GM18870 (cell line): ENCODE measurements at regions not wholly inside any gene's neighbourhood (a gene's known extent, or its start where the extent isn't known, plus 50 kb on each side); places are given as distances from the start of the nearest gene placed in this dataset.

Experiments
- ATAC-seq: cut with Tn5 transposase; IDR thresholded peaks from one replicate; pipeline ENCODE4 v1.9.1; 2021; ENCODE audit warnings: moderate library complexity; ENCODE audit not compliant: unreplicated experiment

GRCh38 chr22:48677621-48678020, 1150.1 kb downstream of the BRD1 start:
- ATAC-seq, result no peak

DNA sequence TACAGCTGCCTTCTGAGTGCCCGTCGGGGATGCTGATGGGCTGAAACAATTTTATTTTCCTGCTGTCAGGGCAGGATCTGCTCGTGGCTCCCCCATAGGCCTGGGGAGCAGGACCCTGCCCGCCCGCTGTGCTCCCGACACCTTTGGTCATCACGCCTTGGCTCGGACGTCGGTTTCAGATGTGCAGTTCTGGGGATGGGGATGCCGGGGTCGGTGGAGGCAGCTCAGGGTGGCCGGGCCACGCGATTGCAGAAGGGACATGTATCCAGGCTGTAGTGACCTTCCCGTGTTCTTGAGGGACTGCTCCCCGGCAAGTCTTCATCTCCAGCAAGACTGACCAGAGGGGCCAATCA, 1150.5 kb downstream of the BRD1 start:
- no peak for ATAC-seq

DNA sequence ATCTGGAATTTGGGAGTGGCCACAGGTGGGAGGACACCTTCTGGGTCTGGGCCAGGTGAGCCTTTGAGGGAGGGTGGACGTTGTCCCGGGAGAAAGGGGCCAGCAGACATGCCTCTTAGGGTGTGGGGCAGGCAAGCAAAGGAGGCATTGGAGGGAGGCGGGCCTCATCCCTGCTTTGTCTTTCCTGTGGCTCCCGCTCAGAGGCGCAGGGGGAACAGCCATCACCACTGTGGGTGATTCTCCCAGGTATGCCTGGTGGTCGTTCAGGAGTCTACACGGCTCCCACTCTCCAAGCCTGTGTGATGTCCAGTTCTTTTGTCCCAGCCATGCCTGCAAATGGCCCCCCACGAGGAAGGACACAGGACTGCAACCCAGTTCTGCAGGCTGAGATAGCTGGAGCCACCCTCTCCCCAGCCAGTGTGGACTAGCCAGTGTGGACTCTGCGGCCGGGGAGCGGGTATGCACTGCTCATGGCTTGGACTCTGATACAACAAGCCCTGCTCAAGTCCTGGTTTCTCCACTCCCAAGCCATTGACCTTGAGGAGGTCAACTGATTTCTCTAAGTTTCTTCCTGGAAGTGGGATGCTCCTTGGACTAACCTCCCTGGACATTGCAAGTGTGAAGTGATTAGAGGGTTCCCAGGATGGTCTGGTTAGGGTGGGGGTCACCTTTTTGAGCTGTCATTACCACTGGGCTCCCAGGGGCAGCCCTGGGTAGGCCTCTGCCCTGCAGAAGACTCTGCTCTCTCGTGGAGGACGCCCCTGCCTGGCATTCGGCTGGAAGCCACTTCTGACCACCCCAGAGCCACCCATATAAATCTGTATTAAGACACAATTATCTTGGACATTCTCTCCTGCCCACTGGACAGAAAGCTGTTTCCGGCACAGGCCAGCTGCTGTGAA, 1151.2 kb downstream of the BRD1 start:
- no peak for ATAC-seq

DNA sequence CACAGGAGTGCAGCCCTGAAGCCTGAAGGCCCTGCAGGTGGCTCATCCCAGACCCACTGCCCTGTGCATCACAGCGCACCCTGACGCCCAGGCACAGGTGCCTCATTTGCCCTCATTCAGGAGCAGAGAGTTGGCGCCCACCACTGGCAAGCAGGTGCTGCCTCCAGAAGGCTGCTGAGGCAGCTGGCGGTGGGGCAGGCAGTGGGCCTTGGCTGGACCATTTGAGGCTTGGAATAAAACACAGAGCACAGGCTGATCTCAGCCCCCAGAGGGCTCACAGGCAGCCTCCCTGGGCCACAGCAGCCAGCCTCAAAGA, 1151.9 kb downstream of the BRD1 start:
- ATAC-seq, result no peak

DNA sequence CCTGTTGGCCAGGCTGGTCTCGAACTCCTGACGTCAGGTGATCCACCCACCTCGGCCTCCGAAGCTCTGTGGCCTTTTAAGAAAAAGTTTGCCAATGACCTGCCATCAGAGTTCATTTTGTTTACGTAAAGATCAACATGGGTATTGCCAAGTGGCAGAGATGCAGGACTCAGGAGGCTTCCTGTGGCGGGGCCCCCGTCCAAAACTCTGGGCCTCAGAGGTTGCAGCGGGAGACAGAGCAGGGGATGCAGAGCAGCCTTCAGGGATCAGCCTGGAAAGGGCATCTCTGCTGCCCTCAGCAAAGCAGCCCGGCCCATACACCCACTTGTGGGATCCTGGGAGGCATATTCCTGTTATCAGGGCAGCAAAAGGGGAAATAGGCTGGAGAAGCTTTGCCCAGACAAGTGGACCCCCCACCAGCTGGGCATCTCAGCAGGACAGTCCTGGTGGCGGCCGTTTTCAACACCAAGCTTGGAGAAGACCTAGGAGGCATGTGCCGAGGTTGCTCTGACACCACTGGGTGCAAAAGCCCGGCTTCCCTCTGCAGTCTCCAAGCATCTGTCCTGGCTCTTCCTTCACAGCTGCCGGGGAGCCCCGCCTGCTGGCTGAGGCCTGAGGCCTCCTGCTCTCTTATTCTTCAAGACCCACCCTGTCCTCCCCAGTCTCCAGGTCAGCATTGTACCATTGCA, 1152.4 kb downstream of the BRD1 start:
- ATAC-seq, result no peak

GRCh38 chr22:48673806-48674500, 1153.7 kb downstream of the BRD1 start:
- ATAC-seq, result no peak

DNA sequence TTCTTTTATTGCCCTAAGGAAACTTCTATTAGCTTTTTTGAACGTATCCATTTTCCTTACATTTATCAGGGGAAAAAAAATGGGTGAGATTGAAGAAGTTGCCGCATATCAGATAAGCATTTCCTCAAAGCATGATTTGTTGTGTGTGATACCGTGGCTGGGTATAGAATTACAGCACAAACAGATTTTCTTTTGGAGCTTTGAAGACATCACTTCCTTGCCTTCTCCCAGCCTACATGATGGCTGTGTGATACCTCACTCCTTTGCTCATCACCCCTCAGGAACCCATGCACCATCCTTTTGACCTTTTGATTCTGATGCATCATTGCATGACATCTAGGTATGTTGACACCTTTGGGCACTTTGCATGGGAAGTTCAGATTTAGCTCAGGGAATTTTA, 1155.3 kb downstream of the BRD1 start:
- no peak for ATAC-seq

DNA sequence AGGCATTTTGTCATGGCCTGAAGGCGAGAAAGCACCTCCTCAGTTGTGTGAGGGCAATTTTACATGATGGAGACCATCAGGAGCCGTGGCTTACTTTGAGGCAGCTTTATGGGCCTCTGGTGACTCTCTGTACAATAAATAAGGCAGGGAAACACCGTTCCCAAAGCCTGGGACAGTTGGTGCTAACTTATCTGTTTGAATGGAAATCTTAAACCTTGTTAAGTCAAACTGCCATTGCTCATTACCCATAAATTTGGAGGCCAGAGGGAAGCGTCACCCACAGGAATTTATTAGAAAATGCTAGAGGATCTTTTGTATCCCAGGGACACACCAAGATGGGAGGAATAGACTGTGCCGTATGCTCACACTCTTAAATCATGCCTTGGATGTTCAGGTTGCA, 1156.9 kb downstream of the BRD1 start:
- ATAC-seq, result no peak

DNA sequence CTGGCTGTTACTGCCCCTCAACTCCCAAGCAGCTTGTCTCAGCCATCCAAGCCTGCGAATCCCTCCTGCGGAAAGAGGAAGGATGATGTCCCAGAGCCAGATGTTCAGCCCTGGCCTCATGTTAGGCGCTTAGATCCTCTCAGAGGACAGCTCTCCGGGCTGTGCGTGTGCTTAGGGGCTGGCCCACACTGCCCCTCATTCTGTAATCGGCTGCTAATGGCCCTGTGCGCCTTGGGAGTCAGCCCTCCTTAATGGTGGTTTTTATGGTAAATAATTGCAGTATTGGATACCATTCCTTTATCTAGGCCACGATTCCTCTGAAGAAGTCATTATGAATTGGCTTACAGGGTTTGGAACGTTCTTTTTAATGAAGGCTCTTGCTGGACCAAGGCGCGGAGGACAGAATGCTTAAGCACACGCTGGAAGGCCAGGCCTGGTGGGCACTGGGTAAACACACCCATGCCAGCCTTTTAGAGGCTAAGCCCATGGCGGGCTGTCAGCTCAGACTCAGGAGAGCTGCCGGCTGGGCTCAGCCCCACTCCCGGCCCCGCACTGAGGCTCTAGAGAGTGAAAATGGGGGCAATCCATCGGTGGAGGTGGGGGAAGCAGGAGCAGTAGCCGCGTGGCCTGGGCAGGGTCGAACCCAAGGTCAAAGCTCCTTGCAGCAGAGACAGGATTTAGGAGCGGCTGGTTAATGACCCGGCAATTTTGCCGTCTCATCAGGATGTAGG, 1157.5 kb downstream of the BRD1 start:
- ATAC-seq, result no peak

DNA sequence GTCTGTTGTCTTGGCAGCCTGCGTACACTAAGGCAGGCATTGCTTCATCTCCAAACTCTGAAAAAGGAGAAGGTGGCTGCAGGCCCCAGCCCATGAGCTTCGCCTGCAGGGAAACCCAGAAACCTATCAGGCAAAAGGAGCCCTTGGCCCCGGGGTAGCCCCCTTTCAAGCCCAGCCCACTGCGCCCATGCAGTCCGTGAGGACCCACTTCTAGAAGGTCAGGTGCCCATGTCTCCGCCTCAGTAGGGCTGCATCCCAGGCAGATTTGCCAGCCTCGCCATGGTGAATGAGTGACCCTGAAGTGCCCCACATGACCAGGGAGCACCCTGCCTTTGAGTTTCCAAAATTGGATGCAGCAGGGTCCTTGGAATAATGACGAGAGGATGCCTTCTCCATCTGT, 1158.4 kb downstream of the BRD1 start:
- no peak for ATAC-seq

DNA sequence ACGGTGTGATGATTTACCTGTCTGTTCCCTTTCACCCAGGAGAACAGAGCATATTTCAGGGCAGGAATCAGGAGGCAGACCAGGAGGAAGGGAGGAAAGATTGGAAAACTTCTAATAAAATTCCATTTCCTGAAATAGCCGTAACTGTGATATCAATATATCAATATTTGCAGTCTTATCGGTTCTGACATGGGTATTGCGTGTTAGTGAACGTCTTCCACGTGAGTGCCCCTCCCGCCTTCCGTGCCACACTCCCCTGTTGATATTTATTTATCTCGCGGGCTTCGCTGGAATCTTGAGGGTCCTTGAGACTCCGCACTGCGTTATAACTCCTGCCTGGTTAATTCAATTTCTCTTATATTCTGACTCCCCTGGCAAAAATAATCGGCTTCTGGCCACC, 1160.4 kb downstream of the BRD1 start:
- no peak for ATAC-seq

DNA sequence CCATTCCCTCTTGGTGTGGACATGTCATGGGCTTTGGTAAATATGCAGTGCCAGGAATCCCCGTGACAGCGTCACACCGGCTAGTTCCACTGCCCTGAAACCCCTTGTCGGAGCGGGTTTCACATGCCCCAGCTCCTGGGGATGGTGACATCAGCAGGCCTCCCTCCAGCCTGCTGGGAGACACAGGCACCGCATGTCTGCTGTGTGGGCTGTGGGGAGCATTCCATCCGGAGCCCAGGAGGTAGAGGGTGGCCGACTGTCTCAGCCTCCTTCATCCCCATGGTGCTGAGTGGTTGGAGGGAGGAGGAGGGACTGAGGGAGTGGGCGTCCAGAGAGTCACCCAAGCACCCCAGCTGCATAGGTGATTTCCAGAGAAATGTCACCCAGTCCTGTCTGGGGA, 1161.1 kb downstream of the BRD1 start:
- no peak for ATAC-seq

DNA sequence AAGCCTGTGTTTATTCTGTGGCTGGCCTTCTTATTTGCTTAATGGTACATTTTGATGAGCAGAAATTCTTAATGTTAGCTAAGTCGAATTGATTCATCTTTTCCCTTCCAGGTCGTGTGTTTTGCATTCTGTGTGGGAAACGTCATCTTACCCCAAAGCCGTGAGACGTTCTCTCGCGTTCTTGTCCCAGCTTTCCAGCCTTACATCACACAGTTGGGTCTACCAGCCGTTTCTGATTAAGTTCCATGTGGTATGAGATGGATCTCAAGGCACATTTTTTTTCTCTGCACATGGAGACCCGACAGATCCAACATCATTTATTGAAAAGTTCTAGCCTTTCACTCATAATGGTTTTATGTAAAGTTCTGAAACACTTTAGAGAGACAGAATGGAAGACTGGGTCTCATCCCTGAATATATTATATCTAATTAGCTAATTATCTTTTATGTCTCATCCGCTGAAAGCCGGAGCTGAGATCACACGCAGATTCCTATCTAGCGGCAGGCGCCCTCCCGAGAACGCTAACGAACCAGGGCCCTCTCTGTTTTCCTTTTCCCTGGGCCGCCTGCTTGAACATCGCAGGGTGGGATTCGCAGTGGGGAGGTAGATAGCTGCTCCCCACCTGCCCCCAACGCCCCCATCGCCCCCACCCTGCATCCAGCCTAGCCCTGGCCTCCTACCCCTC, 1162.2 kb downstream of the BRD1 start:
- no peak for ATAC-seq

GRCh38 chr22:48664586-48664985, 1163.1 kb downstream of the BRD1 start:
- ATAC-seq, result no peak

DNA sequence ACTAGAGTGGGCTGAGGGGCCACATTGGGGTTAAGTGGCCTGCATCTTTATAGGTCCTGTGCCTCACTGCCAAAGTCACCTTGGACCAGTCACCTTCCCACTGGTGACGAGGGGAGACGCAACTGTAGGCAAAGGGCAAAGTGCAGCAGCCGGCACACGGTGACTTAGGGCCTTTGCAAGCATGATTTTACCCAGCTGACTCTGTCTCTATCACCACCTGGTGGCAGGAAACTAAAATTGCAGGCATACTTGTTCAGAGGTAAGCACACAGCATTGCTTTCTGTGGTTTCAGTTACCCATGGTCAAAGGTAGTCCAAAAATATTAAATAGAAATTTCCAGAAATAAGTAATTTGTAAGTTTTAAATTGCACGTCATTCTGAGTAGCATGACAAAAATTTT, 1164.4 kb downstream of the BRD1 start:
- no peak for ATAC-seq

GRCh38 chr22:48662476-48663135, 1165.1 kb downstream of the BRD1 start:
- no peak for ATAC-seq

DNA sequence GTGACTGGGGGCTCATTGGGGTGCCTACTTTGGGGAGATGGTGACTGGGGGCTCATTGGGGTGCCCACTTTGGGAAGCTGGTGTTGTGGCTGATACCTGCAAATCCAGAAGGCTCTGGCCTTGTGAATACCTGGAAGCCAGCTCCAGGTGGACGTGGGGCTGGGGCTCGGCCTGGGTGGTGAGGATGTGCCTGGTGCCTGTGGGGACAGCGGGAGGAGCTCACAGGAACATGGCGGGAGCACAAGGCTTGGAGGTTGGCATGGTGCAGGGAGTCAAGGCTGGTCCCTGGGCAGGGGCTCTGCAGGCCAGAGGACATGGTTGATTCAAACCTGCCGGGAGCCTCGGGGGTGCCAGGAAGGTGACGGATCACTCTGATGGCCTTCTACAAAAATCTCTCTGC, 1165.7 kb downstream of the BRD1 start:
- no peak for ATAC-seq

- ATAC-seq, result no peak
Measured at GRCh38 chr22:48660790-48661740, 1166.6 kb downstream of the BRD1 start.

DNA sequence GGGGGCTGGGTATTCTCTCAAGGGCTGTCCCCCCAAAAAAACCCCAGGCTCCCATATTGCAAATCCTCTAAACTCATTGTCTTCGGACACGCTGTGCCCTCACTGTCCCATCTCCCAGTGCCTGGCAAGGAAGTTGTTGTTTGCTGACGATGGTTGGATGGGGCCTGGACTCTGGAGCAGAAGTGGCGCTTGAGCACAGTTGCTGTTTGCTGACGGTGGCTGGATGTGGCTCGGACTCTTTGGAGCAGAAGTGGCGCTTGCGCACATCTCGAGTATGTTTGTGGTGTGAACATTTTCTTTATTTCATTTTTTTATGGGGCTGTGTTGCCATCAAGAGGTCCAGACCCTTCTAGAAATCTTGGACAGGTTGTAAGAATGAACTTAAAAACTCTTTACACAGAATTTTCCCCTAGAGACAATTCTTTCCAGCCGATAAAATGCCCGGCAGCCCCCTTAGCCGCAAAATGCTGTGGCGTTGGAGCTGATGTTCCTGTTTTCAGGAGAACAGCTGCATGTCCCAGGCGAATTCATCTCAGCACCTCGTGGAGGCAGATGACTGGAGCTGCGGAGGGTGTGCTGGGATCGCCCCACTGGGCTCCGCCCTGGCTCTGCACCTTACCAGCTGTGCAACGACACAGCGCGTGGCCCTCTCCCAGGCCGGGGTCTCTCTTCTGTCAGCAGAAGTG, 1167.4 kb downstream of the BRD1 start:
- ATAC-seq, result no peak
